ENCODE measurements at regions not wholly inside any gene's neighbourhood (a gene's known extent, or its start where the extent isn't known, plus 50 kb on each side); places are given as distances from the start of the nearest gene placed in this dataset.

DNA sequence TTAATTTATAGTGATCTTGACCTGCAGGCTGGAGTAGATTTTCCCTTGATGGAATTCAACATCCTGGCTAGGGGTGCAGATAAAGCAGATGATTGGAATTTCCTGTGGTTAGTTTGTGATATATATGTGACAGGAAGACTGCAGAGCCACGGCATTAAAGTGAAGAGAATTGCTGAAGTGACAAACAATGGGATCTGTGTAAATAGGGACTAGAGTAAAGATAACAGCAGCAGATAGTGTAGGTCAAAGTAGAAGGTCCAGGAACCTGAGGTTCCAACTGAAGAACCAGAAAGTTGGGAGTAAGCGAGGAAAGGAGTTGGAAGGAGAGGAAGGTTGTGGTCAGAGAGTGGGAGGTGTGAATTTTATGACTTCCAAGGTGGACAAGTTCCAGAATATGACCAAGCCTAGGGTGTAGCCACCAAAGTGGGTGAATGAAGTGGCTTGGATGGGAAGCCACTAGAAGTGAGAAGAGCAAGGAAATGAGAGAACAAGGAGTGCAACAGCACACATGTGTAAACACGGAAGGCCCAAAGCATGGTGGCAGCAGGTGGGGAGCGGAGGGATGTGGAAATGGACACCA, 325.0 kb downstream of the RAB28 start:
- Histone ChIP-seq H3K36me3 (ENCODE audit: control insufficient read depth, insufficient read depth, low read length) (no peaks in the 10 kb centered on the region), H3K27me3 (replicated peaks; ENCODE audit: control insufficient read depth, insufficient read depth, low read length, poor library complexity, severe bottlenecking) (no peaks in the 10 kb centered on the region), H3K27ac (ENCODE audit: insufficient read depth, low read length, poor library complexity, severe bottlenecking) (no peak overlapping the region), H3K4me3 (ENCODE audit: insufficient read depth, low read depth, low read length, poor library complexity, severe bottlenecking) (no peak overlapping the region), H3K4me1 (ENCODE audit: control insufficient read depth, insufficient read depth, low read length, poor library complexity, severe bottlenecking) (no peaks in the 10 kb centered on the region), H3K9me3 (ENCODE audit: control insufficient read depth, low read length) (no peaks in the 10 kb centered on the region)
- no peak for DNase-seq

DNA sequence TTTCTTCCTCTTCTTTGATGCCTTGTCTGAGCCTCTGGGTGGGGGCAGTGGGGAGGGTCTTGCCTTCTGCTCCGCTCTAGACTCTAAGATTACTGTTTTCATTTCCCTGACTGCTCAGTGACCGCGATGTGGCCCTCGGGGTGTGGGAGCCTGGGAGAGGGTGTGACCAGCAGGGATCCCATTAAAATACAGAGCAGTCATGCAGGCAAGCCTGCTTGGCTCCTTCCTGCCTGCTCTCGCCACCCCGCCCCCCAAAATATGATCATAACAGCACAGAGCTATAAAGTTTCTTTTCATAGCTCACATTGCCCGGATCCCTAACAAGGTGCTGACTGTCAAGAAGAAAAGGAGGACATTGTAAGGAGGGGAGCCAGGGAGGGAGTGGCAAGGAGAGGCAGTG, 332.9 kb downstream of the RAB28 start:
- no peaks in the 10 kb centered on the region for H3K4me1 ChIP-seq (ENCODE audit: control insufficient read depth, insufficient read depth, low read length, poor library complexity, severe bottlenecking)
- H3K4me3 ChIP-seq (ENCODE audit: insufficient read depth, low read depth, low read length, poor library complexity, severe bottlenecking) = no peak overlapping the region
- no peaks in the 10 kb centered on the region for H3K9me3 ChIP-seq (ENCODE audit: control insufficient read depth, low read length)
- H3K27ac ChIP-seq (ENCODE audit: insufficient read depth, low read length, poor library complexity, severe bottlenecking) = no peak overlapping the region
- no peak for DNase-seq
- no peaks in the 10 kb centered on the region for H3K36me3 ChIP-seq (ENCODE audit: control insufficient read depth, insufficient read depth, low read length)
- H3K27me3 ChIP-seq (replicated peaks; ENCODE audit: control insufficient read depth, insufficient read depth, low read length, poor library complexity, severe bottlenecking) = no peaks in the 10 kb centered on the region

DNA sequence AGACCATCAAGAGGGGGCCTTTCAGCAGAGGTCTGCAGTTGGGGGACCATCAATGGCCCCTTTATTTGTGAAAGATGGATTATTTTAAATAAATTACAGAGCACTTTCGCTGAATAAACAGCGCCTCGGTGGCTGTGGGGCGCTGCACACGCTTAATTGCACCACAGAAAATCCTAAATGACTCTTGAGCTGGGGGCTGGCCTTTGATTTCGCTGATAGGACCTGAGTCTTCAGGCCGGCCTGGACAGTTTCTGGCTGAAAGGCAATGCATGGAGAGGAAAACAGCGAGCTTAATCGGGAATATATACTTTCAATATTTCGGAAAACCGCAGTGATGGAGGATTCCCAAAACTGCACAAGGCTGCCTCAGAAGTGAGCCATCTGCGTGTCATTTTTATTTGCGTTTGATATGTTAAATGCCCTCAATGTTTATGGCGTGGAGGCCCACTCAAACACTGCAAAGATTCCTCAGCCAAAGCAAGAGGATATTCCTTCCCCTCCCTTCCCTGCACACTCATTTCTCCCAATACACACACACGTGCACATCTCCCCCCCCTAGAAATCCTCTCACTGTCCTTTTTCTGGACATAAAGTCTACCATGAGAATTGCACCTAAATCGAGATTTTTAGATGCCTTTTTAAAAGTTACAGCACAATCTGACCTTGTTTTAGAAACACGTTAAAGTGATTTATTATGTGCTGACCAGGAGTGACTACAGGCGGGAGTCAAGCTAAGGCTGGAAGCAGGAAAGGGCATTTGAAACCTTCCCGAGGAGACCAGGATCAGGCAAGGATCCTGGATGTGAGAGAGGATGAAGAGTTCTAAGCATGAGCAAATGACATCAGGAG, 340.7 kb downstream of the RAB28 start:
- Histone ChIP-seq H3K27me3 (replicated peaks; ENCODE audit: control insufficient read depth, insufficient read depth, low read length, poor library complexity, severe bottlenecking) (no peaks in the 10 kb centered on the region), H3K9me3 (ENCODE audit: control insufficient read depth, low read length) (no peaks in the 10 kb centered on the region), H3K4me1 (ENCODE audit: control insufficient read depth, insufficient read depth, low read length, poor library complexity, severe bottlenecking) (no peaks in the 10 kb centered on the region), H3K36me3 (ENCODE audit: control insufficient read depth, insufficient read depth, low read length) (no peaks in the 10 kb centered on the region), H3K4me3 (ENCODE audit: insufficient read depth, low read depth, low read length, poor library complexity, severe bottlenecking) (no peak overlapping the region), H3K27ac (ENCODE audit: insufficient read depth, low read length, poor library complexity, severe bottlenecking) (no peak overlapping the region)
- no peak for DNase-seq

DNA sequence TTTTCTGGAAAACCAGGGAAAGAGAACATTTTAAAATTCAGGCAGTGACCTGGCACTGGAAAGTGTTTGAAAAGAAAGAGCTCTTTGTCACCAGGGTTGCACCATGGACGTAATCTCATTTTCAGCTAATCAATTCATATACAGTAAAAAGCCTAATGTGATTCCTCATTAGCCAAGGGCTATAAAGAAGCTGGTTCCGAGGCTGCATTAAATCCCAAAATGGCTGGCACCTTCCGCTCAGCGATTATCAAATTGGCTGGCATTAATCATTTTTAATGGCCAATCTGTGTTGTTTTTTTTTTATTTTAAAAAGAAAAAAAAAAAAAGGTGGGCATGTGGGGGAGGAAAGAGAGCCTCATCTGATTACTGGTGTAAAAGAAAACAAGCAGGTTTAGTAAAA, 341.4 kb downstream of the RAB28 start:
- Histone ChIP-seq H3K4me1 (ENCODE audit: control insufficient read depth, insufficient read depth, low read length, poor library complexity, severe bottlenecking) (no peaks in the 10 kb centered on the region), H3K36me3 (ENCODE audit: control insufficient read depth, insufficient read depth, low read length) (no peaks in the 10 kb centered on the region), H3K27me3 (replicated peaks; ENCODE audit: control insufficient read depth, insufficient read depth, low read length, poor library complexity, severe bottlenecking) (no peaks in the 10 kb centered on the region), H3K27ac (ENCODE audit: insufficient read depth, low read length, poor library complexity, severe bottlenecking) (no peak overlapping the region), H3K4me3 (ENCODE audit: insufficient read depth, low read depth, low read length, poor library complexity, severe bottlenecking) (no peak overlapping the region), H3K9me3 (ENCODE audit: control insufficient read depth, low read length) (no peaks in the 10 kb centered on the region)
- DNase-seq = no peak

DNA sequence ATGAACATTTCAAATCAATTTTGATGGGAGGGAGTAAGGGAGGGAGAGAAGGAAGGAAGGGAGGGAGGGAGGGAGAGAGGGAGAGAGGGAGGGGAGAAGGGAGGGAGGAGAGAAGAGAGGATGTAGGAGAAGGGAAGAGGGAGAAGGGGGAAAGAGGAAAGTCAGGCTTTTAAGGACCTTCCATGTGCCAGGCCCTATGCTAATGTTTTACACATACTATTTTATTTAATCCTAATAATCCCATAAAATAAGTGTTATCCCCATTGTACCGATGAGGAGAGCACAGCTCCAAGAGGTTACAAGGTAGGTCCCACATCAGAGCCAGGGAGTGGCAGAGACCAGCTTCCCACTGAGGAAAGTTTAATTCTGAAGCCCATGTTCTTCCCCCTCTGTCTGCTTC, 341.9 kb downstream of the RAB28 start:
- no peaks in the 10 kb centered on the region for H3K27me3 ChIP-seq (replicated peaks; ENCODE audit: control insufficient read depth, insufficient read depth, low read length, poor library complexity, severe bottlenecking)
- no peak for DNase-seq
- no peak overlapping the region for H3K27ac ChIP-seq (ENCODE audit: insufficient read depth, low read length, poor library complexity, severe bottlenecking)
- no peaks in the 10 kb centered on the region for H3K9me3 ChIP-seq (ENCODE audit: control insufficient read depth, low read length)
- H3K4me1 ChIP-seq (ENCODE audit: control insufficient read depth, insufficient read depth, low read length, poor library complexity, severe bottlenecking) = no peaks in the 10 kb centered on the region
- H3K4me3 ChIP-seq (ENCODE audit: insufficient read depth, low read depth, low read length, poor library complexity, severe bottlenecking) = no peak overlapping the region
- no peaks in the 10 kb centered on the region for H3K36me3 ChIP-seq (ENCODE audit: control insufficient read depth, insufficient read depth, low read length)

DNA sequence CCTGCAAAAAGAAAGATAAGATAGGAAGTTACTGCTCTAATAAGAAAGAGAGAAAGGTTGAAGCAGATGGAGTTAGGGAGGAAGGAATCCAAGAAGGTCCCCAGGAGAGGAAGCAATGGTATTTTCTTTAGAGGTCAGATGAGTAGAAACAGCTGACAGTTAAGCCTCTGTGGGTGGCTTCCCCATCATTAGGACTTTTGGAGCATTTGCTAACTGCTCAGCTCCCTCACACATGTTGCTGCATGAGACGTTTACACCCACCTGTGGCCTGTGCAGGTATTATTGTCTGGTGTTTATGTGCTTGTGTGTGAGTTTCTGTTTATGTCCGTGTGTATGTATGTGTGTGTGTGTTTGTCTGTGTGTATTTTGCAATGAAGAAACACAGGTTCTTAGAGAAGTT, 346.8 kb downstream of the RAB28 start:
- no peaks in the 10 kb centered on the region for H3K9me3 ChIP-seq (ENCODE audit: control insufficient read depth, low read length)
- no peaks in the 10 kb centered on the region for H3K27me3 ChIP-seq (replicated peaks; ENCODE audit: control insufficient read depth, insufficient read depth, low read length, poor library complexity, severe bottlenecking)
- H3K36me3 ChIP-seq (ENCODE audit: control insufficient read depth, insufficient read depth, low read length) = no peaks in the 10 kb centered on the region
- no peak for DNase-seq
- no peak overlapping the region for H3K27ac ChIP-seq (ENCODE audit: insufficient read depth, low read length, poor library complexity, severe bottlenecking)
- H3K4me3 ChIP-seq (ENCODE audit: insufficient read depth, low read depth, low read length, poor library complexity, severe bottlenecking) = no peak overlapping the region
- H3K4me1 ChIP-seq (ENCODE audit: control insufficient read depth, insufficient read depth, low read length, poor library complexity, severe bottlenecking) = no peaks in the 10 kb centered on the region

DNA sequence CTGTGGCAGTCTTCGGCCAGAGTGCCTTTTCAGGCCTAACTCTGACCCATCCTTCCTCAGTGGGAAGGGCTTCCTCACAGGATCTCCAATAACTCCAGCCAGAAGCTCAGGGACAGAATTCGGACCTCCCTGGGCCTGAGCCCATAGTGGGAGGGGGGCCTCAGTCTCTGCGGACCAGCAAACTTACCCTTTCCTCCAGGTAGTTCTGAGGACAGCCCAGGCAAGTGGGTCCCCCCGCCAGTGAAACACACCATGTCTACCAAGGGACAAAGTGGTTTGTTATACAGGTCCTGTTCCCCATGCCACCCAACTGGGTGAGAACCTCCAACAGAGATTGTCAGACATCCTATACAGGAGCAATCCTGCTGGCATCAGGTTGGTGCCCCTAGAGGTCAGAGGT, 350.4 kb downstream of the RAB28 start:
- Histone ChIP-seq H3K36me3 (ENCODE audit: control insufficient read depth, insufficient read depth, low read length) (no peaks in the 10 kb centered on the region), H3K9me3 (ENCODE audit: control insufficient read depth, low read length) (no peaks in the 10 kb centered on the region), H3K4me3 (ENCODE audit: insufficient read depth, low read depth, low read length, poor library complexity, severe bottlenecking) (no peak overlapping the region), H3K4me1 (ENCODE audit: control insufficient read depth, insufficient read depth, low read length, poor library complexity, severe bottlenecking) (no peaks in the 10 kb centered on the region), H3K27me3 (replicated peaks; ENCODE audit: control insufficient read depth, insufficient read depth, low read length, poor library complexity, severe bottlenecking) (no peaks in the 10 kb centered on the region), H3K27ac (ENCODE audit: insufficient read depth, low read length, poor library complexity, severe bottlenecking) (no peak overlapping the region)
- DNase-seq = no peak

DNA sequence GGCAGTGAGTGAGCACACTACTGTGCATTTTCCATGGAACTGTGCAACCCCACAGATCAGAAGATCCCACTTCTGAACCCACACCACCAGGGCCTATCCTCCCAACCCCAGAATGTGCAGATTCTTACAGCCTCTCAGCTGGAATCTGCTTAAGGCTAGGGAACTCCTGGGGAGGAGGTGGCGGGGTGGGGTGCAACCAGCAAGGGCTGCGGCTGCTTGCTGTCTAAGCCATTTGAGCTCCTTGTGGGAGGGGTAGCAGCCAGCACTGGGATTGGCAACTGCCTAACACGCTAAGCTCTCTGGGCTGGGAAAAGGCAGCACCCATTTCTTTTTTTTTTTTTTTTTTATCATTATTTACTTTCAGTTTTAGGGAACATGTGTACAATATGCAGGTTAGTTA, 353.3 kb downstream of the RAB28 start:
- Histone ChIP-seq H3K27ac (ENCODE audit: insufficient read depth, low read length, poor library complexity, severe bottlenecking) (no peak overlapping the region), H3K9me3 (ENCODE audit: control insufficient read depth, low read length) (no peaks in the 10 kb centered on the region), H3K4me3 (ENCODE audit: insufficient read depth, low read depth, low read length, poor library complexity, severe bottlenecking) (no peak overlapping the region), H3K4me1 (ENCODE audit: control insufficient read depth, insufficient read depth, low read length, poor library complexity, severe bottlenecking) (no peaks in the 10 kb centered on the region), H3K36me3 (ENCODE audit: control insufficient read depth, insufficient read depth, low read length) (no peaks in the 10 kb centered on the region), H3K27me3 (replicated peaks; ENCODE audit: control insufficient read depth, insufficient read depth, low read length, poor library complexity, severe bottlenecking) (no peaks in the 10 kb centered on the region)
- DNase-seq = no peak

DNA sequence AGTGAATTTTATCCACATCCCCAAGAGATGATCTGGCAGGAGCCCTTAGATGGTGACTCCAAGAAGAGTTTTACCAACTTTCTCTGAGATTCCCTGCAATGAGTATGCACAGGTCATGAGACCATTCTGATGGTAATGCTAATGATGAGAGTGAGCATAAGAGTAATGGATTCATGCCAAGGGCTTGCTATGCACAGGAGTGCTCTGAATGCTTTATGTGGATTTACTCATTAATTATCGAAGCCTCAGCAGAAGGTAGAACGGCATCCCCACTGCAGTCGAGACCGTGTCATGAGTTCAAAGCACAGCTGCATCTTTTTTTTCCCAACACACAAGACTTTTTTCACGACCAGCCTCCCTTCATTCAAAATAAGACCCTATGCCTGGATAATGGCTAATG, 355.0 kb downstream of the RAB28 start:
- no peaks in the 10 kb centered on the region for H3K36me3 ChIP-seq (ENCODE audit: control insufficient read depth, insufficient read depth, low read length)
- no peak for DNase-seq
- no peaks in the 10 kb centered on the region for H3K27me3 ChIP-seq (replicated peaks; ENCODE audit: control insufficient read depth, insufficient read depth, low read length, poor library complexity, severe bottlenecking)
- no peak overlapping the region for H3K27ac ChIP-seq (ENCODE audit: insufficient read depth, low read length, poor library complexity, severe bottlenecking)
- no peak overlapping the region for H3K4me3 ChIP-seq (ENCODE audit: insufficient read depth, low read depth, low read length, poor library complexity, severe bottlenecking)
- no peaks in the 10 kb centered on the region for H3K9me3 ChIP-seq (ENCODE audit: control insufficient read depth, low read length)
- H3K4me1 ChIP-seq (ENCODE audit: control insufficient read depth, insufficient read depth, low read length, poor library complexity, severe bottlenecking) = no peaks in the 10 kb centered on the region

DNA sequence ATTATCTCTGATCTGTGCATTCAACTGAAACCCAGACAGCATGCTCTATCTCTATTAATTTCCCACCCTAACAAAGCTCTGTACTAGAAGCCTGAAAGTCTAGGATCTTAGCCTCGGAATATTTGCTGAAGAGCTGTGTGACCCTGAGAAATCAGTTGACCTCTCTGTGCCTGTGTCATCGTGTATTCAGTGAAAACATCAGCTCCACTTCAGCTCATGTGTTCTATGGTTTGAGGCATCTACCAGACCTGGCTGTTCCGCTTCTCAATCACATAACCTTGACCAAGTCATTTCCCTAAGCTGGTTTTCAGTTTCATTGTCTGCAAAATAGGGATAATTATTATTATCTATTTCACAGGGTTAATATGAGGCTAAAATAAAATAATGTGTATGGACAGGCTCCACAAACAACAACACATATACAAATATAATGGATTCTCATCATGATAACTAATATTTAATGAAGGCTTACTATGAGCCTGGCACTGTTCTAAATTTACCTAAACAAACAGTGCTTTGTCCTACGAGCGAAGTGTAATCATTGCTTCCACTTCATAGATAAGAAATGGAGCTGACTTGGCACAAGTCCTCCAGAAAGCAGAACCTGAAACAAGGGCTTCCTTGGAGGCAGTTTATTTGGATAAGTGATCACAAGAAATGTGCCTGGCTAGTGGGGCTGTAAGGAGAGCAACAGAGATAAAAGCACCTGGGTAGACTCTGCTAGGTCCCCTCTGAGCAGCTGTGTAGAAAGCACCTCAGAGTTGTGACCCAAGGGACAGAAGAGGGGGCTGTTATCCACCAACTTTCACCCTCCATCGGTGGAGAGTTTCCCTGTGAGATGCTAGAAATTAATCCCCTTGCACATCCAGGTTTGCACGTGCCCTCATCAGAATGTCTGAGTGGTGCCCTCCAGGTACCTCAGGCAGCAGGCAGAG, 356.9 kb downstream of the RAB28 start:
- DNase-seq = no peak
- no peaks in the 10 kb centered on the region for H3K36me3 ChIP-seq (ENCODE audit: control insufficient read depth, insufficient read depth, low read length)
- no peak overlapping the region for H3K27ac ChIP-seq (ENCODE audit: insufficient read depth, low read length, poor library complexity, severe bottlenecking)
- H3K27me3 ChIP-seq (replicated peaks; ENCODE audit: control insufficient read depth, insufficient read depth, low read length, poor library complexity, severe bottlenecking) = no peaks in the 10 kb centered on the region
- no peaks in the 10 kb centered on the region for H3K4me1 ChIP-seq (ENCODE audit: control insufficient read depth, insufficient read depth, low read length, poor library complexity, severe bottlenecking)
- no peaks in the 10 kb centered on the region for H3K9me3 ChIP-seq (ENCODE audit: control insufficient read depth, low read length)
- H3K4me3 ChIP-seq (ENCODE audit: insufficient read depth, low read depth, low read length, poor library complexity, severe bottlenecking) = no peak overlapping the region

Data from effector memory CD4-positive, alpha-beta T cell (primary cell).